ENCODE measurements at regions not wholly inside any gene's neighbourhood (a gene's known extent, or its start where the extent isn't known, plus 50 kb on each side); places are given as distances from the start of the nearest gene placed in this dataset.

DNA sequence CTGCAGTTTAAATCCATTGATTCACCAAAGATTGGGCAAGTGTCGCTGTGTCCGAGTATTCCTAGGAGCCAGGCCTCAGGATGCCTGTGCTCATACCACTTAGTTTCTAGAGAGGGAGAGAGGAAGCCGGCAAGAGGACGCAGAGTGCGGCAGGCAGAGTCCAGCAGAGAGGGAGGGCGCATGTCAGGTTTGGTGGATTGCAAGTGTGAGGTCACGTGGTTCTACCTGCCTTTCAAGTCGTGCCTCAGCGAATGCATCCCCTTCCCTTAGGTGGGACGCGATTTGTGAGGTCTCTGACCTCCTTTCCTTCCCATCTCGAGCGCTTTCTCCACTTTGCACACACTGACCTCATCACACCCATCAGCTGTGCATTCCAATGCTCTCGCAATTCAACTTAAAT lies 188.1 kb downstream of the TMEM18 start:
- no peak for DNase-seq (ENCODE audit: low read depth in 4 of 4, low spot score in 1 of 4)

DNA sequence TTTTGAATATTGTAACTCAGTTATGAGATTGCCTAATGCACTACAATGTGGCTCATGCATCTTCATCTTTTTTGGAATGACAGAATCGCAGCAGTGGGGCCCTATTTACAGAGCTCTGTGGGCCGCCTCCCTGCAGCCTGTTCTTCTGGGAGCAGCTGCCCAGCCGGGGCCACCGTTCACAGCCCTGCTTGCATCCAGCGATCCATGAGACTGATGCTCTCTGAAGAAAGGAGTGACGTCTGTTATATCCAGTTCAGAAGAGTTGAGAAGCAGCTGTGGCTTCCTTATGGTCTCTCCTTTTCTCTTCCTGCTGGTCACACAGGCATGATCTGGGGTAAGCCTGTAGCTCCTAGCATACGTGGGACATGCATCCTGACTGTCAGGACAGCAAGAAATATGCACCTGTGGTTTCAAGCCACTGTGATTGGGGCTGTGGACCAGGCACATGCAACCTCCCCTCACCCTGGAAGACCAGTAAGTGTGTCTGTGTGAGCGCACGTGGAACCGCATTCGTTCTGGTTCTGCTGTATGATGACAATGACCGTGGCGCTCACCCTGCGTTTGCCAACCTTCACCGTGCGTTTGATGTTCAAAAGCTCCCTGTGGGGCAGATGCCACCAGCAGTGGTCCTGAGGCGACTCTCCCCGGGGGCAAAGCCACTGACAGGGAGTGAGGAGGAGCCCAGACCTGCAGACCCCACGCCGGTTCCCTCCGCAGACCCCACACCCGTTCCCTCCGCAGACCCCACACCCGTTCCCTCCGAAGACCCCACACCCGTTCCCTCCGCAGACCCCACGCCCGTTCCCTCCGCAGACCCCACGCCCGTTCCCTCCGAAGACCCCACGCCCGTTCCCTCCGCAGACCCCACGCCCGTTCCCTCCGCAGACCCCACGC lies 189.8 kb downstream of the TMEM18 start:
- no peak for DNase-seq (ENCODE audit: low read depth in 4 of 4, low spot score in 1 of 4)

DNA sequence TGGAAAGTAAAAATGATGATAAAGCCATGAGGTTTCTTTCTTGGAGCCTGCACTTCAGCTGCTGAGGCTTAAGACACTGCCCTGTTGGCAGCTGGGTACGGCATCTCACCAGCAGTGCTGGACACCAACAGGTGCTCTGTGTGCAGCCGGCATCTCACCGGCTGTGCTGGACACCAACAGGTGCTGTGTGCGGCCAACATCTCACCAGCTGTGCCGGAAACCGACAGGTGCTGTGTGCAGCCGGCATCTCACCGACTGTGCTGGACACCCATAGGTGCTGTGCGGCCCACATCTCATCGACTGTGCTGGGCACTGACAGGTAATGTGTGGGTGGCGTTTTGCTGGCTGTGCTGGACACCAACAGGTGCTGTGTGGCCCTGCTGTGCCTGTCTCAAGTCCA lies 190.8 kb downstream of the TMEM18 start:
- no peak for DNase-seq (ENCODE audit: low read depth in 4 of 4, low spot score in 1 of 4)

DNA sequence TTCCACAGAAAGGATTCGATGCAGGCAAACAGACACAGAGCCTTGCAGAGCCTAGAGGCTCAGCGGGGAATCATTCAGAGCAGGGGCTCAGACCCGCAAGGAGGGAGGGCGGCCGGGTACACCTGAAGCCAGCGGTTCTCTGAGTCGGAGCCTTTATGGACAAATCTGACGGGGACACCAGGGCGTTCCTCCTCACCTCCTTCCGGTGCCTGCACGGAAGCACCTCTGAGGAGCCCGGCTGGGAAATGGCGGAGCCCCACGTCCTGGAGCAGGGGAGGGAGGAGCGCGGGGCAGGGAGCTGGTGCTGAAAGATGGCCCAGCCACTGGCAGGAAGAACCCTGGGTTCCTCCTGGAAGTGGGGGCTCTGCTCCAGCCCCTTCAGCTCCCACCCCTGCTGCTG lies 193.5 kb upstream of the ALKAL2 start:
- no peak for DNase-seq (ENCODE audit: low read depth in 4 of 4, low spot score in 1 of 4)

DNA sequence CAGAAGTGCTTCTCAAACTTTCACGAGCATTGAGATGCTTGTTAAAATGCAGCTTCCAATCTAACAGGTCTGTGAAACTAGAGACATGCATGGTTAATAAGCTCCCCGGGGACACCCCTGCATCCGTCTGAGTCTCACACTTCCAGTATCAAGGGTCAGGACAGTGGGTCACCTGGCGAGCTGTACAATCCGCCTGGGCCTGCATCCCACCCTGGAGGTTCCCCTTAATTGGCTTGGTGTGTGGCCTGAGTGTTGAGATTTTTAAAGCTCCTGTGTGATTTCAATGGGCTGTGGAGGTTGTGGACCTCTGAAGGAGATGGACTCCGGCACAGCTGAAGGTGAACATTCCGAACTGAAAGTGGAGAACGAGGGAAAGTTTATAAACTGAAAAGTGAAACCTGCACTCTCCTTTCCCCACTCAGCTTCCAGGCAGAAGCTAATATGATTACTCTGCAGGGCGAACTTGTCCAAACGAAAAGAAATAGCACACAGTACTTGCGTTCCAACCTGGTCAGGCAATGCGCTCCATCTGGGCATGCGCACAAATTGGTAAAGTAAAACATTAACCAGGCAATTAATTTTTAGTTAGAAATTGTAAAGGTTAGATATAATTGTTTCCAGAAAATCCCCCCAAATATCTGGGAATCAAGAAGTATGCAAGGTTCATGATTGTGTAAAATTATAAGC lies 191.7 kb upstream of the ALKAL2 start:
- no peak for DNase-seq (ENCODE audit: low read depth in 4 of 4, low spot score in 1 of 4)

DNA sequence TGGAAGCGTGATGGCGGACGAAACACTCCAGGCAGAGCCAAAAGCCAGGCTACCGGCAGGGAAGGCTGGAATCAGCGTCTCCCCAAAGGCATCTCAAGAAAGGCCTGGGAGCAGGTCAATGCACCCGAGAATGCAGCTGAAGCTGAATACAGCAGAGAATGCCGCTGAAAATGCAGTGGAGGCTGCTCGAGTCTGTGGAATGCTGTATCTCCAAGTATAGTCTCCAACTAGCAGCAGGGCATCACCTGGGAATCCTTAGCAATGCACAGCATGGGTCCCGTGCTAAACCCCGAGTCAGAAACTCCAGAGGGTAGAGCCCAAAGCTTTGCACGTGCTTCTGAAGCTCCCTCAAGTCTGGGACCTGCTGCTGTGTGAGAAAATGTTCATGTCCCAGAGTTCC lies 191.1 kb upstream of the ALKAL2 start:
- no peak for DNase-seq (ENCODE audit: low read depth in 4 of 4, low spot score in 1 of 4)

DNA sequence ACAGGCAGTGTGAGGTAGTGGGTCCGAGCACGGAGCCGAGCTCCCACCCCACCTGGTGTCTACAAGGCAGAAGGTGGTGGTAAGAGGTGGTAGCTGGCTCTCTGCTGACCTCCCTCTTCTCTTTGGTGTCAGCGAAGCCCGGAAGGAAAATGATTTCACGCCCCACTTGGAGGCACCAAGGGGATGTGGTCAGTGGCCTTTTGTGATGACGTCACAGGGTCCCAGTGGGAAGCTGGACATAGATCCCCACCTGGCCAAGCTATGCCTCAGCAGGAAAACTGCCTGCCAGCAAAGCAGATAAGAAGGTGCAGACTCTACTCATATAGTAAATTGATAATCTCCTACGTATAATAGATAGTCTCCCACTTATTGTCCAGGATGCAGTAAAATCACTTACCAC lies 183.7 kb upstream of the ALKAL2 start:
- no peak for DNase-seq (ENCODE audit: low read depth in 4 of 4, low spot score in 1 of 4)

DNA sequence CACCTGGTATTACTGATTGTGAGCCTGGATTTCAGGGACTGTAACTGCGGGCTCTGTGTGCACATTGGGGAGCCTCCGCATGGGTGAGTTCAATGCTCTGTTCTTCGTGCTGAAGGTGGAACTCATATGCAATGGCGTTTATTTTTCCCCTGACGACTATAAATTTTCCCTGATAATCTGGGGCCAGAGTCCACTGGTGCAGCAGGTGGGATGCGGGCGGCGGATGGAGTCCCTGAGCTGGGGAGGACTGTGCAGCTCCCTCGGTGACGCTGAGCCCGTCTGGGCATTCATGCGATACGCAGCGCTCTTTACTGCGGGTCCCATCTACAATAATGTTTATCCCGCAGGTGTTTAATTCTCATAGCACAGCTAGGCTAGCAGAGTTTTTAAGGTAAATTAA lies 181.6 kb upstream of the ALKAL2 start:
- DNase-seq (ENCODE audit: low read depth in 4 of 4, low spot score in 1 of 4) = no peak

DNA sequence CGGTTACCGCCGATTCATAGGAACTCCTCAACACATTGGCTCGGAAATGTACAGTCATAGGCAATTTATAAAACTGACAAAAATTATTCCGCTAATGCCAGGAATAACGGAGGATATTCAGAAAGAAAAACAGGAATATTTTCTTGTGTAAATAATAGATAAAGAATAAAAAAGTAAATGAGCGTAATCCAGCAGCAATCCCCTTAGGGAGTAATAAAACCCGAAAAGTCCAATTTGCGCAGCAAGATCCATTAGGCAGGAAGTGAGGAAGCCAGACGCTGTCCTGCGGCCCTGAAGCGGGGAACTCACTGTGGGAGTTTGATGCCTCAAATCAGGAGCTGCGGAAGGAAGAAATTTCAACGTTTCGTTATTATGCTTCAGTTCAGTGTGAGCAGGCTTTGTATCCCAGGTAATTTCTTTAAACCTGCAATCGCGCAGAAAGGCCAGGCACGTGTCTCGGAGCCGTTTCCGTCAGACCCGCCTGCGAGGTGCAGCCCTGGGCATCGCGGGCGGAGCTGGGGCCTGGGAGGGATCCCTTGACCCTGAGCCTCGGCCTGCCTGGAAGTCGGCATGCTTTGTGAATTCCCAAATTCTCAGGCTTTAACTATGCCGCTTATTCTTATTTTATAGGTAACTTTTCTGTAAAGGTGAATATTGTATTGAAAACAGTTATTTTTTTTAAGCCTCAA lies 180.9 kb upstream of the ALKAL2 start:
- DNase-seq (ENCODE audit: low read depth in 4 of 4, low spot score in 1 of 4) = no peak

DNA sequence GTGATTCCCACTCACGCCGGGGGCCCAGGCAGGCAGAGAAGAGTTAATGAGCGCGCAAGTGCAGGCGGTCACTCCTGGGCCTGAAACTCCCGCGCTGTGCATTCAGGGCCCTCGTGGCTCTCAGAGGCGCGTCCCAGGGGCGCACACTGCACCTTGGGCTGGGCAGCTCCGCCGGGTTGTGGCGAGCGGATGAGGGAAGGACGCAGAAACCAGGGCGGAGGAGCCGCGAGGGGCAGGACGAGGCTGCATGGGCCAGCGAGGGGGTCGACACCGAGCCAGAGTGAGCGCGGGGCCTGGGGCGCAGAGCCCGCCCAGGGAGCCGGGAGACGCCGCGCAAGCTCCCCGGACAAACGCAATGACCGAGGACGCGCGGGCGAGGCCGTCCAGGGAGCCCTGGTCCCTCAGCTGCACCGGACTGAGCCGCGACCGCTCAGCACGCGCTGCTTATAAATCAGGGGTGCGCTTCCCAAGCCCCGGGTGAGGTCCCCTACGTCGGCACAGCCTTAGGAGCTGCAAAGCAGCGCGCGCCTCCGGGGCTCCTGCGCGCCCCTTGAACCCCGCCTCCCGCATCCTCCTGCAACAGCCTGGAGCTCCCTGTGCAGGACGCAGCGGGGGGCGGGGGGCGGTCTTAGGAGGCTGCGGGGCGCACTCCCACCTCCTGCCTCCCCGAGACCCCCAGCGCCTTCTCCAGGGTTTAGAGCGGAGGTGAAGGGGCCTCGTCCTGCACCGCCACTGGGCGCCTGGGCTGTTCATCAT lies 180.2 kb upstream of the ALKAL2 start:
- DNase-seq (ENCODE audit: low read depth in 4 of 4, low spot score in 1 of 4) = no peak

DNA sequence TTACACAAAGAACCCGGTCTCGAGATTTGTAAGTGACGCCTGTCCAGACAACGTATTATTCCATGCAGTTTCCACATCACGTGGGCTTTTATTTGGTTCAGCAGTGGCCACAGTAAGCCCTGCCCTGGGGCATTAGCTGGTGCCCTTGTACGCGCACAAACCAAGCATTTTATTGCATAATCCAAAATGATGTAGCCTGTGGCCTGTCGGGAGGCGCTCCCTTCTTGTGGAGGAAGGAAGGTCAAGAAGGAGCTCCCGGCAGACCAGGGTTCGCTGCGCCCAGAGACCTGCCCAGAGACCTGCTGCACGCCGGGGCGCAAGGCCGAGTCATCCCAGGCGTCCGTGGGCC lies 179.6 kb upstream of the ALKAL2 start:
- DNase-seq (ENCODE audit: low read depth in 4 of 4, low spot score in 1 of 4) = no peak

DNA sequence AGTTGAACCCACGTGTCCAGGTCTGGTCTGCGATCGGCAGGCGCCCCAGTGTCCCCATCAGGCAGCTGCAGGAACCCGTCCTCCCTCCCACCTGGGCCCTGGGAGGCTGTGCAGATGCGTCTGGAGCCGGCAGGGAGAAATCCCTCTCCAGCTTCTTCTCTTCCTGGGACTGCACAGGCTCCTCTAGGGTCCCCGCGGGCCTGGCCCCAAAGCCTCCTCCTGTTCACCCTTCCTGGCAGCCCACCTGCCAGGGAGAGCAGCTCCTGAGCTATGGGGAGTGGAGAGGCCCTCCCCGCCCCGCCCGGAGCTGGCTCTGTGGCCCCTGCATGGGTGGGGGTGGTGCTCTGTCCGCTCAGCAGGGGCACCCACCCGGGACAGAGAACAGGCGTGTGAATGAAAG lies 179.2 kb upstream of the ALKAL2 start:
- DNase-seq (ENCODE audit: low read depth in 4 of 4, low spot score in 1 of 4) = no peak

DNA sequence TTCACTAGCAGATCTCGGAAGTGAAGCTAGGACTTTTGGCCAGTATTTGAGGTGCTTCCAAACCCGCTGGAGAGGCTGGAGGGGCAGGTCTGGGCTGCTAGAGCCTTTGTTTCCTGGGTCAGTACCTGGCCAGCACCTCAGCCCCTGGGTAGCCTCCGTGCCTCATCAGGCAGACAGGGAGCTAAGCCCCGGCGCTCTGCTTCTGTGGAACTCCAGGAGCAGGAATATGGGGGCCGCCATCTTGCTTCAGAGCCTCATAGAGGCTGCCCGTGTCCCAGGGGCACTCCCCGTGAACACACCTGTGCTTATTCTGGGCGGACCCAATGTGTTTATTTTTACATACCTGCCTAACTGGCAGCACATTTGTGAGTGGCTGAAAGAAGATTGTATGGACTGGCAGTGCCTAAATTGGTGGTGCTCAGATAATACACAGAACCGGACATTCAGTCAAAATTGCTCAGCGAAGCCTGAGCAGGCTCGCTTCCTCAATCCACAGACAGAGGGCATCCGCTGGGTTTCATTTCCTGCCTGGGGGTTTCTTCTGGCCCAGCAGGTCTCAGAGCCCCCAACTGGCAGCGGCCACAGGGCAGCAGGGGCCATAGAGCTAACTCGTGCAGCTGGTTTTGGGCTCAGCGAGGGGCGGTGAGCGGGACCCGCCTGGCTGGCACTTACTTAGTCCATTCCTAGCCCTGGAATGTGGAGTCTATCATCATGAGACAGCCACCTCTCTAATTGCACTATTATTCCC lies 176.8 kb upstream of the ALKAL2 start:
- DNase-seq (ENCODE audit: low read depth in 4 of 4, low spot score in 1 of 4) = no peak

DNA sequence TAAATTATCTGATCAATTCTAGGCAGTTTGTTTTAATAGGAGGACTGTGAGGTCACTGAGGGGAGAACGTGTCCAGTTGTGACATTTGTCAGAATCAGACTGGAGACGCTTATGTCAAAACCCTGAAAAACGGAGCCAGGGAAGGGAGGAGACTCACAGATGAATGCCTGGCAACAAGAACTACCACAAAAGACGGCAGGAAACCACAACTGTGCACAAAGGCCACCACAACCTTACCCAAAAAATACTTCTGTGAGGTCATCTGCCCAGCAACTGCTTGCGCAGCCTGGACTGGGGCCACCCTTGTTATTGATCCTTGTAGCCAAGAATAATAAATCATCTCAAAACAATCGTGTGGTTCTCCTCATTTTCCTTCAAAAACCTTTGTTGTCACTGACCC lies 173.0 kb upstream of the ALKAL2 start:
- DNase-seq (ENCODE audit: low read depth in 4 of 4, low spot score in 1 of 4) = no peak

DNA sequence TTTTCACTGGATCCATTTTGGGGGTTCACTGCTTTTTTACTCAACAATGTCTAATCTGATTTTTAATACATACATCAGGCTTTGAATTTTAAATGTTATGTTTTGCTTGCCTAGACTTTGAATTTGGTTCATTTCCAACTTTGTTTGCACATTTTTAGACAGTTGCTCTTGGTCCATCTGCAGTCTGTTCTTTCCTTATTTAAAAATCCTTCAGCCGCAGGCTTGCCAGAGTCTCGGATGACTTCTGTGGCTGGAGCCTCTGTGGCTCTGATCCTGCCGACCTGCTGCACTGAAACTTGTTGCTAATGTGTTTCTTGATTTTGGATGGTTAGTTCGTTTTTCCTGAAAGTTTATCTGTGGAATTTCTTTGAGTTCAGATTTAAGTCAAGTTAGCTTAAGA lies 172.0 kb upstream of the ALKAL2 start:
- no peak for DNase-seq (ENCODE audit: low read depth in 4 of 4, low spot score in 1 of 4)

DNA sequence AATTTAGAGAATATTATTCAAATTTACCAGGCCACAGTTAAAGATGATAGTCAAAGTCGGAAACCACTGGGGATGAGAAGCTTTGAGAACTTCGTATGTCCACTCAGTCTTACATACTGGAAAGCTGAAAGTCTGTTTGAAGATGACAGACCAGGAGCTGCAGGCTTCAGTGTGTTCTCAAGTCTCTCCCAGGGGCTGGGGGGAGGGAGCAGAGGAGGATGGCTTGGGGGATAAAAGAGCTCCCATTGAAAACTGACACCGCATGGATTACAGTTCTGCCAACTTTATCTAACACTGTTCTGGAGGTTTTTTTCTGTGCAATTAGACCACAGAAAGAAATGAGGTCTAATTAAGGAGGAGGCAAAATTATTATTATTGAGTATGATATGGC lies 170.5 kb upstream of the ALKAL2 start:
- no peak for DNase-seq (ENCODE audit: low read depth in 4 of 4, low spot score in 1 of 4)

DNA sequence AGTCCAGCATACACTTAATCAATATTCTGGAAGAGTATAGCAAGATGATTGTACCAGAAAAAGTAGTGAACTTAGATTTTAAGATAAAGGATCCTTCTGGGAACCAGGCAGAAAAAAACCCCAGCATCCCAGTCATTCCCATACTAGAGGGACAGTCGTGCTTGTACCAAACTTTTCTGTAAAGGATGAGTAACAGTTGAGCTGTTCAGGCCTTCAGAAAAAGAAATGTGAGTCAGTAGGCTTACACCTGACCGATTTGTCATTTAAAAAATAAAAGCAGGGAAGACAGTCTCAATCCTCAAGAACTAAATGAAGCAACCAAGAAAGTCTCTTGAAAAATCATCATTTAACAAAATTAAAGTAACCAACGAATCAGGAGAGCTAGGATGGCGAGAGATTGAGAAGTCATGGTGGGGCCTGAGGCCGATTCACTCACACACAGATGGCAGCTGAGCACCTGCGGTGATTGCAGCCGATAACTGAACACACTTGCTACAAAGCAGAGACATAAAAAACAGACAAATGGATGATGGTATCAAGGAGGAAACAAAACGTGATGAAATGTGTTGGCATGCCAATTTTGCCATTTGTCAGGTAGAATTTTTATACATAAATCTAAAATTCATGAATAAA lies 170.0 kb upstream of the ALKAL2 start:
- DNase-seq (ENCODE audit: low read depth in 4 of 4, low spot score in 1 of 4) = no peak

DNA sequence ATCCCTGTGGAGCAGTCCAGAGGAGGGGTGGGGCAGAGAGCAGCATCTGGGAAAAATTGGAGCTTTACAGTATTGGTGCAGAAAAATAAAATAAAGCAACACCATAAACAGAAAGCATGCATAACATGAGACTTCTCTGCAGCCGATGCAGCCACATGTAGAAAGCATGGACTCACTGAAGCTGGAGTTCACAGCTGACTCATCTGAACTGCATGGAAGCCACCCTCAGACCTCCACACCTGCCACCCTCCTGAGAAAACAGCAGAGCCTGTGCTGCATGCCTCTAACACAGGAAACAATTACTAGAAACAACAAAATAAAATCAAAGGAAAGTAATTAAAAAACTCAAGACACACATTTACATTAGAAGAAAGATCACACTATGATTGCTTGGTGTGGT lies 169.4 kb upstream of the ALKAL2 start:
- no peak for DNase-seq (ENCODE audit: low read depth in 4 of 4, low spot score in 1 of 4)

DNA sequence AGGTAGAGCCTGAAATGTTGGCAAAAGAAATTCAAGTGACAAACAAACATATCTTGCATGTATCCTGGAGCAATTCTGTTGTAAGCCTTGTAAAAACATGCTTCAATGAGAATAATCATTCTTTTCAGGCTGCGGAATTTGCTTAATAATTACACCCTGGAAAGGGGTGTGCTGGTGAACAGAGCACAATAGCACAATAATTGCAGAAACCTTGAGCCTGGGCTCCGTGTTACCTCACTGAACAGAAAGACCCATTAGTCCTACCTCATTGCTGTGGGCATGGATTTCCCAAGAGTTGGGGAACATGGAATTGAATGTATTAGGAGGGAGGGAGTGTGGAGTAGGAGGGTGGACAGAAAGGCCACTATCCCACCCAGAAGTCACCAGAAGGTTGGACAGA lies 168.0 kb upstream of the ALKAL2 start:
- no peak for DNase-seq (ENCODE audit: low read depth in 4 of 4, low spot score in 1 of 4)

DNA sequence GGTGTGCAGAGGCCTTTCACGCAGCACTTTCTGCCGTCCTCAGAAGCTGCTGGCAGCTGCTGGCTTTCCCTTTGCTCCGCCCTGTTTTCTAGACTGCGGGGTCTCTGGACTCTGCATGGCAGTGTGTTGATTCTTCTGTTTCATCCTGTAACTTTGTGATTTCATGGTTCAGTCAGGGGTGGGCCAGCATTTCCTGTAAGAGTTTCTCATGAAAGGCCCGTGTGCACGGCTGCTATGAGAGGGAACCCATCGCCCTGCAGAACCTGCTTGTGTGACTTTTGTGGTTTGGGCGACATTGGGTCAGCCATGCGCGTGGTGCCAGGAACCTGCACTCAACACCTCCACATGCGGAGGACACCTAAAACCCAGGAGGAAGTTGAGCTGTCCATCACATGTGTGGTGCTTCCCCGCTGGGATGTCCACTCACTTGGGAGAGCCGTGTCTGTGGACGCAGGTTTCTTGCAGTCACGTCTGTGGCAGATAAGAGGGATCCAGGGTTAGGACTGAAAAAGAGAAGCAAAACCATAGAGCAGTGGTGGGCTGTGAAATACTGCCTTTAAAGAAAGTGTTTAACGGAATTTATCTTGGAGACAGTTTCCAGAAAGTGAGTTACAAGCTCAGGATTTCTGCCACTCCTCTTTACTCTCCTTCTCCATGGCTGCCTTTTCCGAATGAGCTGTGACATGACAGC lies 167.3 kb upstream of the ALKAL2 start:
- no peak for DNase-seq (ENCODE audit: low read depth in 4 of 4, low spot score in 1 of 4)
